OCI-LY1 (cell line): ENCODE measurements at regions not wholly inside any gene's neighbourhood (a gene's known extent, or its start where the extent isn't known, plus 50 kb on each side); places are given as distances from the start of the nearest gene placed in this dataset.
"Not testable (repeated sequence)": the region's sequence is repeated elsewhere in the genome, so short reads cannot be mapped to it uniquely, and the experiment has no call there.

Experiments
- EZH2 ChIP-seq: fragments of 200-600 bp; sonication (generic), shearing (Covaris generic); IDR thresholded peaks from 2 replicates; pipeline ENCODE4 v1.8.0; 2017; ENCODE audit warnings: borderline replicate concordance, mixed run types, mild to moderate bottlenecking, antibody characterized with exemption, low read length, moderate library complexity, mixed read lengths
- TF ChIP-seq, protein P1 (sequence below): fragments of 200-600 bp; sonication (generic), shearing (Covaris generic); IDR thresholded peaks from 2 replicates; pipeline ENCODE4 v1.5.1; 2017; ENCODE audit warnings: mild to moderate bottlenecking, antibody characterized with exemption, low read length, moderate library complexity, mixed read lengths

- not testable (repeated sequence) for TF ChIP-seq EZH2
- TF ChIP-seq, protein P1, sequence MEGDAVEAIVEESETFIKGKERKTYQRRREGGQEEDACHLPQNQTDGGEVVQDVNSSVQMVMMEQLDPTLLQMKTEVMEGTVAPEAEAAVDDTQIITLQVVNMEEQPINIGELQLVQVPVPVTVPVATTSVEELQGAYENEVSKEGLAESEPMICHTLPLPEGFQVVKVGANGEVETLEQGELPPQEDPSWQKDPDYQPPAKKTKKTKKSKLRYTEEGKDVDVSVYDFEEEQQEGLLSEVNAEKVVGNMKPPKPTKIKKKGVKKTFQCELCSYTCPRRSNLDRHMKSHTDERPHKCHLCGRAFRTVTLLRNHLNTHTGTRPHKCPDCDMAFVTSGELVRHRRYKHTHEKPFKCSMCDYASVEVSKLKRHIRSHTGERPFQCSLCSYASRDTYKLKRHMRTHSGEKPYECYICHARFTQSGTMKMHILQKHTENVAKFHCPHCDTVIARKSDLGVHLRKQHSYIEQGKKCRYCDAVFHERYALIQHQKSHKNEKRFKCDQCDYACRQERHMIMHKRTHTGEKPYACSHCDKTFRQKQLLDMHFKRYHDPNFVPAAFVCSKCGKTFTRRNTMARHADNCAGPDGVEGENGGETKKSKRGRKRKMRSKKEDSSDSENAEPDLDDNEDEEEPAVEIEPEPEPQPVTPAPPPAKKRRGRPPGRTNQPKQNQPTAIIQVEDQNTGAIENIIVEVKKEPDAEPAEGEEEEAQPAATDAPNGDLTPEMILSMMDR = not testable (repeated sequence)
Measured at GRCh38 chr13:64077132-64077835, 2661.6 kb upstream of the PCDH20 start.
